Hepatocyte (in vitro differentiated cells): ENCODE measurements at regions not wholly inside any gene's neighbourhood (a gene's known extent, or its start where the extent isn't known, plus 50 kb on each side); places are given as distances from the start of the nearest gene placed in this dataset.

ENCODE experiments used
- CTCF ChIP-seq: fragments of 200-600 bp; sonication (generic); IDR thresholded peaks from 2 replicates; pipeline ENCODE4 v1.5.1; 2016; ENCODE audit warnings: antibody characterized with exemption, mild to moderate bottlenecking; ENCODE audit not compliant: poor library complexity
- EZH2 ChIP-seq: fragments of 200-600 bp; sonication (generic); IDR thresholded peaks from 2 replicates; pipeline ENCODE4 v1.6.1; 2016; ENCODE audit warnings: antibody characterized with exemption, mild to moderate bottlenecking, borderline replicate concordance
- EZH2phosphoT487 ChIP-seq: fragments of 200-600 bp; sonication (generic); IDR thresholded peaks from one replicate; pipeline ENCODE4 v1.6.1; 2018; ENCODE audit warnings: antibody characterized with exemption, mild to moderate bottlenecking, low read depth, moderate library complexity; ENCODE audit not compliant: unreplicated experiment, severe bottlenecking

- no peak for TF ChIP-seq EZH2
- no peak for TF ChIP-seq CTCF
- TF ChIP-seq EZH2phosphoT487 = no peak
These were observed 77.4 kb downstream of the PRLHR start for GRCh38 chr10:118518095-118518494.
